ENCODE measurements at regions not wholly inside any gene's neighbourhood (a gene's known extent, or its start where the extent isn't known, plus 50 kb on each side); places are given as distances from the start of the nearest gene placed in this dataset.

DNA sequence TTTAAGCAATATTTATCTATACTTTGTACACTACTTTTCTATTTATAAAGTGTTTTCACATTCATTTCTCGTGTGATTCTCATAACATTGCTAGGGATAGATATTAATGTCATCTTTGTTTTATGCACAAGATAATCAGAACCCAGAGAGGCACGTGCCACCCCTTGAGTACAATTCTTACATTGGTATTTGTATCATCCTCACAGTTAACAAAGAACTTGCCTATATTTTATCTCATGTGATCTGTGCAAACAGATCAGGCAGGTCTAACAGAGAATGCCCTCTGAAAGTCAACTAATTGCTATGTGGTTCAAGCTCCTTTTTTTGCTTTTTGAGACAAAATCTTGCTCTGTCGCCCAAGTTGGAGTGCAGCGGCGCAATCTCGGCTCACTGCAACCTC, 604.5 kb downstream of the LMO4 start:
- TF ChIP-seq, protein P1, sequence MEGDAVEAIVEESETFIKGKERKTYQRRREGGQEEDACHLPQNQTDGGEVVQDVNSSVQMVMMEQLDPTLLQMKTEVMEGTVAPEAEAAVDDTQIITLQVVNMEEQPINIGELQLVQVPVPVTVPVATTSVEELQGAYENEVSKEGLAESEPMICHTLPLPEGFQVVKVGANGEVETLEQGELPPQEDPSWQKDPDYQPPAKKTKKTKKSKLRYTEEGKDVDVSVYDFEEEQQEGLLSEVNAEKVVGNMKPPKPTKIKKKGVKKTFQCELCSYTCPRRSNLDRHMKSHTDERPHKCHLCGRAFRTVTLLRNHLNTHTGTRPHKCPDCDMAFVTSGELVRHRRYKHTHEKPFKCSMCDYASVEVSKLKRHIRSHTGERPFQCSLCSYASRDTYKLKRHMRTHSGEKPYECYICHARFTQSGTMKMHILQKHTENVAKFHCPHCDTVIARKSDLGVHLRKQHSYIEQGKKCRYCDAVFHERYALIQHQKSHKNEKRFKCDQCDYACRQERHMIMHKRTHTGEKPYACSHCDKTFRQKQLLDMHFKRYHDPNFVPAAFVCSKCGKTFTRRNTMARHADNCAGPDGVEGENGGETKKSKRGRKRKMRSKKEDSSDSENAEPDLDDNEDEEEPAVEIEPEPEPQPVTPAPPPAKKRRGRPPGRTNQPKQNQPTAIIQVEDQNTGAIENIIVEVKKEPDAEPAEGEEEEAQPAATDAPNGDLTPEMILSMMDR (conservative IDR thresholded peaks at IDR 0.05 in 1 of 2, IDR thresholded peaks at IDR 0.05 in 1 of 2; ENCODE audit: extremely low read depth in 1 of 2, insufficient read depth in 1 of 2, low read depth in 1 of 2, low read length in 2 of 2): no peak
- no peak for TF ChIP-seq EZH2 (IDR thresholded peaks at IDR 0.05; ENCODE audit: borderline replicate concordance, low read length)
